ENCODE measurements at regions not wholly inside any gene's neighbourhood (a gene's known extent, or its start where the extent isn't known, plus 50 kb on each side); places are given as distances from the start of the nearest gene placed in this dataset.

DNA sequence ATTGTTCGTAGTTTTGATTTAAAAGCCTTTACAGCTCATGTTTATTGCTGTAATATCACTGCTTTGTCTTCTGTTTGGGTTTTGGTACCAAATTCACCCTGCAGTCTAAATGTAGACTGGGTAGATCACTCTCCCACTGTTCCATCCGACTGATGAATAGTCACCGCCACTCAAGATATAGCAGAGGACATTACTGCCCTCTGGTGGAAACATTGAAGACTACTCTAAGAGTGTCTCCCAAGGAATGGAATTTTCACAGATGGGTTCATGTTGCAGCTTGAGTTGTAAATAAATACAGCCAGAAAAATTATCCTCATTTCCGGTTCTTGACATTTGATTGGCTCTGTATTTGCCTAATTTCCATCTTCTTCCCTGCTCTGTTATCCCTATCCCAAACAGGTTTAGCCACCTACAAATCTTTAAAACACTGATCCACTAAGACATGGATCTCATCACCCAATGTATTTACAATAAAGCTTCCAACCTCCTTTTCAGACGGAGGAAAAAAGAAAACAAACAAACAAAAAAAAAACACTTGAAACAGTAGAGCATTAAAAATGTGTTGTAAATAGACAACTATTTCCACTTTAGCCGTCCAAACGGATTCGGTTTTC lies 198.3 kb upstream of the CPNE8 start:
- TF ChIP-seq EZH2phosphoT487 (IDR thresholded peaks at IDR 0.05; ENCODE audit: insufficient read depth, low read depth) (no peak), EZH2 (IDR thresholded peaks at IDR 0.05; ENCODE audit: insufficient read depth, poor library complexity, severe bottlenecking) (no peak)
